Right lung (tissue), 2 donors: ENCODE measurements at regions not wholly inside any gene's neighbourhood (a gene's known extent, or its start where the extent isn't known, plus 50 kb on each side); places are given as distances from the start of the nearest gene placed in this dataset.

Experiments used
- DNase-seq, 2 donors: peaks; one replicate each; pipeline ENCODE4 v3.0.0-alpha.2; 2013

DNA sequence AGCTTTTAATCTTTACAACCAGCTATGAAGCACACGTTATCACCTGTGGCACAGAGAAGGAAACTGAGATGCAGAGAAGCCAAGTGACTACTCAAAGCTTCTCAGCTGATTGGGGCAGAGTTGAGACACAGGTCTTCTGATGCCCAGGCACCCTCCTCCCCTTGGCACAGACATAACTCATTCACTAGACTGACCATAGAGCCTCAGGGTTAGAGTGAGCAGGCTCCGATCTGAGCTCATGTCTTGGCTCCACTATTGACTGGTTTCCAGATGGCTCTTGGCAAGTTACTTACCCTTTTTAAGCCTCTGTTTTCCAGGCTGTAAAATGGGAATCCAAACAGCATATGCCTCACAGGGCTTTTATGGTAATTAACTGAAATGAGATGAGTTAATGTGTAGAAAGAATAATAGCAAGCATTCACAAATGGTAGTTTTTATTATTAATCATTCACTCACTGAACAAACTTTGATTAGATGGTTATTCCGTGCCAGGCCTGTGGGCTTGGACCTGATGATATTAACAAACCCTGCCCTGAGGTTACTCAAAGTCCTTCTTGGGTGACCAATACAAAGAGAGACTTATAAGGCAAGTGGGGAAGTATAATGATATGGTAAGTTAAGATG is 184.3 kb downstream of the ANXA2 start:
- DNase-seq: no peak

DNA sequence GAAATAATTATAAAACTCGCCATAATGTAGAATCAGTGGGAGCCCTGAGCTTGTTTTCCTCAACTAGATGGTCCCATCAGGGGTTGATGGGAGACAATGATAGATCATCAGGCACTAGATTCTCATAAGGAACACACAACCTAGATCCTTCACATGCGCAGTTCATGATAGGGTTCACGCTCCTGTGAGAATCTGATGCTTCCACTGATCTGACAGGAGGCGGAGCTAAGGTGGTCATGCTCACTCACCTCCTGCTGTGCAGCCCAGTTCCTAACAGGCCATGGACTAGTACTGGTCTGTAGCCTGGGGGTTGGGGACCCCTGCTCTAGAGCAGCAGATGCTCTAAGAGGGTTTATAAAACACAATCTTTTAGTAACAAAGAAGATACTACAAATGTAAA is 183.6 kb downstream of the ANXA2 start:
- DNase-seq: no peak

DNA sequence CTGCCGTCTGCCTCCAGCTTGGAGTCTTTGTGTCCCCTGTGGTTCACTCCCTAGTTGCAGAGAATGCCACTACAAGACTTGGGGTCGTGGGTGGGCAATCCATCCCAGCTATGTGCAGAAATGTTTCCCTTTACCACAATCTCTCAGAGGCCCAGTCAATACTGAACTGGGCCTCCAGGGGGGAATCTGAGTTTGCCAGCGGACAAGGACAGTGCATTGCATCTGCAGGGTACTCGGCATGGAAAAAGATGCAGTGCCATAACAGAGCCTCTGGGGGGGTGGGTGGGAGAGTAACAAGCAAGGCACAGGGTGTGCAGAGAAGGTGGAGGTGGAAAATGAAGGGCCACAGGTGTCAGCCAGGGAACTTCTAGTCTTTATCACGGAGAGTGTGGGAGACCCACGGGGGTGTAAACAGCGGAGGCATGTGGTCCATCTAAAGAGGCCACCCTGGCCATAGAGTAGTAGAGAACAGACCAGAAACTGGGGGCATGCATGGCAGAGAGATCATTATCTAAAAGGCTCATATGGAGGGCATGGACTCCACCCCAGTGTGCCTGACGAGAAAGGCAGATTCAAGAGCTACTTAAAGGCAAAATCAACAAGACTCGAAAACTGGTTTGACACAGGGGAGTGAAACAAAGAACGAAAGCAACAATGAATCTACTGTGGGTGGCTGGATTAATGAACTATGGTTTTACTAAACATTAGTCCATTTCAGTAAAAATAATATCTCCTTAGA is 182.4 kb downstream of the ANXA2 start:
- DNase-seq: no peak

DNA sequence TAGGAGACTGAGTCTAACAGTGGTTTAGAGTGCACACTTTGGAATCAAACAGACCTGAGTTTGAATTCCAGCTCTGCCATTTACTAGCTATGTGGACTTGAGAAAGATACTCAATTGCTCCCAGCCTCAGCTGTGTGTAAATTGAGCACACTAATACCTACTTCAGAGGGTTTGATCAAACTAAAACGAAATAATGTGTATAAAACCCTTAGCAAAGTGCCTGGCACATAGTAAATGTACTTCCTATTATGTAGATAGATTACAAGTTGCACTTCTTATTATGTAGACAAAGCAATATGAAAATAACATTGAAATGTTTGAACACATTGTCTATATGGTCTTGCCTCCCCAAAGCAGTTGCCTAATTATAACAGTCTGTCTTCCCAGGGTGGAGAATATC is 180.6 kb downstream of the ANXA2 start:
- DNase-seq: no peak

DNA sequence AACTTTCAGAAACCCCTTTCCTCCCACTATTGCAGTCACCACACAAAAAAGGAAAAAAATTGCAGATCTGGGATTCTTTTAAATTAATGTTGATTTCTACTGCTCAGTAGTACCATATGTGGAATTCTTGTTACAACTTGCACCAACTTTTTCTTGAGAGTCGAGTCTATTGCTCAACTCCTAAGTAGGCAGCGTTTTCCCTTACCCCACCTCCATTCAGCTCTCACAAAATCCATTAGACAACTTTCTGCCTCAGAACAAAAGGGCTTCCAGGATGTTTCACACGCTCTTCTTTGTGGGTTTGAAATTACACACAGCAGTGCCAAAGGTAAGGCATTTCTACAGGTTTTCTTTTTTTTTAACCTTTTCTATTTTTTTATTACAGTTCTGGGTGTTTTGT is 179.5 kb downstream of the ANXA2 start:
- no peak for DNase-seq

DNA sequence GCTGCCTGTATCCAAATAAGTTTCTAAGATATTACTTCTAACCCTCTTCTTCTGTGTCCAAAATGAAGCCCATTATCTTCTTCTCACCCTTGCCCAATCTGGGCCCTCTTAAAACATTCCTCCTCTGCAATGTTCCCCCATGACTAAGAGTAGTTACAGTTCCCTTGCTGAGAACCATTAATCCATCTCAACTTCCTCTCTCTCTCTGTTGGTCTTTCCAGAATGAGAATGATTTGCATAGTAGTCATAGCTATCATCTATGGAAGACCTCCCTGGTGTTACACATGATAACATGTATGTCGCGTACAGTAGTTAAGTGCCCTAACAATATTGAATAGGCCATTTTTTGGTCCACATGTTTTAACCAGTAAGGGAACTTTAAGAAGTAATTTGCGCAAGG is 177.9 kb downstream of the ANXA2 start:
- no peak for DNase-seq

DNA sequence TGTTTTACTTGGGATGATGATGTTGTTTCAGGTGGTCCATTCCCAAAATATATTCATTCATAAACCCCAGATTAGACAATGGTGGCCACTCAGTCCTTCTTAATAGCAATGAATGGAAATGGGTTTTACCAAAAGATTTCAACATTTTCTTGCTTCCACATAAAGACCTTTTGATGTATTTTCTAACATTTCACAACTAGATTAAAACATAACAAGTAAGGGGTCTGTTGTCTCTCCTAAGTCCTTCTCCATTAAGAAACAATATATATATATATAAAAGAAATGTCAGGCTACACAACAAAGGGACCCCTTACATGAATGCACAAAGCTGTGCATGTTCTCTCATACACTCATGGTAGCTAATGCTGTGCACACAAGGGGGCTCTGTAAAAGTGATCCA is 176.4 kb downstream of the ANXA2 start:
- DNase-seq: no peak

DNA sequence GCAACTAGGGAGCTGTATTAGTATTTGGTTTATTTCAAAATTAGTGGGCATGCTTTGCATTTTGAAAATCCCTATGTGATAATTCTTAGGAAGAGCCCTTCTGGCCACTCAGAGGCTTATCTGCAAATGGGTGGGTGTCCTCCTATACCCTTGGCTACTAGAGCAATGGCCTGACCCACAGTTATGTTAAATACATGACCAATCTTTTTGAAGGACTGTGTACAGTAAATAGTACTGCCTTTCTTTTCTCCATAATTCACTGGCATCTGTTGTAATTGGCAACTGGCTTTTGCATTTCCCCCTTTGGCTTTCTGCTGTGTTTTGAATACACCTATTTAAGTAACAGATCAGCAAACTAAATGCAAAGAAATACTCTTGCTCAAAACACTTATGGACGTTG is 175.4 kb downstream of the ANXA2 start:
- DNase-seq: no peak

DNA sequence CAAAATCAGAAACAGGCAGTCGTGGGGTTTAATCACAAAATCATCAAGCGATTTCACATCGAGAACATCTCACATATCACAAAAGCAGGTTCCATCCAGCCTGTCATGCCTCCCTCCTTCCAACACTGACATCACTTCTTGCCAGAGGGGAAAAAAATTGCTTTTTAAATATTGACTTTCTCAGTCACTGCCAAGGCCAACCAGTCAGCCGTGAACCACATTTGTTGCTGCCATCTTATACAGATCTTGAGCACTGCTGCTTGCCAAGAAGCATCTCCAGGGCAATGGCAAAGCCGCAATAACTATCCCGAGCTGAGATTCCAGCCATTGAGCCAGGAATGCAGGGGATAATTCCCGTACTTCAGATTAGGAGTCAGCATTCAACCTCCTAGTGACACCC is 174.6 kb downstream of the ANXA2 start:
- DNase-seq: no peak

DNA sequence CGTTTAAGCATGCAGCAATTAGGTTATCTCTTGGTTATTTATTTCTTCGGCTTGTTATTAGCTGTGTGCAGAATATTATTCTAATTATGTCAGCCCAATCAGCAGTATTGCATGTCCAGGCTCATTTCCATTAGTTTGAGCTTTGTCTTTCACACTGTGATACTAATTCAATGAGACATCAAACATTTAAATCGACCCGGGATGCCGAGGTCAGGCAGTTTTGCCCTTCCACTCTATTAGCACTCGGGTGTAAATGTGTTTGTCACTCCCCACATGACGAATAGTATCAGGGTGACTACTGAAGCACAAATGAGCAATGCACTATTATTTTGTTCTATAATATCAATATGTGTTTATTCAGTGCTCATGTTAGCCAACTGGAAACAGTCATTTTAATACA is 170.9 kb downstream of the ANXA2 start:
- DNase-seq: no peak

DNA sequence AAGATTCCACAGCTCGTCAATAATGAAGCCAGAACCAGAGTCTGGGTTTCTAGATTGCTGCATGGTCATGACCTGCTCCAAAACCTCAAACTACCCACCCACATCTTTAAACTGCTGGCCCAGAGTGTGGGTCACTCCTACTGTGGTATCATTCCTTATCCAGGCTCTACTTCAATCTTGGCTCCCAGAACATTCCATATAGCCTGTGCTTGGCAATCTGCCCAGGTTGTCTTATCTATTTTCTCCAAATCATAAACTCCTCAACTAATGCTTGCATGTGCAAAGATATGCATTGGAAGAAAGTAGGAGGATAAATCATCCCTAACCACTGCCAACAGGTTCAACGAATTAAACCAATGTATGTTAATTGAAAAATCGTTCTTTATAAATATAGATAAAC is 169.7 kb downstream of the ANXA2 start:
- DNase-seq: no peak

DNA sequence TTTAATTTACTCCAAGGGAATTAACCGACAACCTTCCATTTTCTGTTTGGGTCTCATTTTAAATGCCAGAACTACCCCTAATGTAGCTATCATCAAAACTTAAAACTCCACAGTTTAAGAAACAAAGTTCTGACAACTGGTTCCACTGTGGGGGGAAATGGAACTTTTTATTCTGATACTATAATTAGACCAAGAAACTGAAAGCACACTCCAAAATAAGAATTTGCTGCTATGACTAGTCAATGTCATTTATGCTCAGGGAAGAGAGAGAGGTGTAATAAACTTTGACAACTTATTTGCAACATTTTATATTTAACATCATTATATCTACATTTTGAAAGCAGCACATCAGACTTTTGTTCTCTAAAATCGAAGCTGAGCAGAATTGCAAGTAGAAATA is 169.2 kb downstream of the ANXA2 start:
- no peak for DNase-seq

DNA sequence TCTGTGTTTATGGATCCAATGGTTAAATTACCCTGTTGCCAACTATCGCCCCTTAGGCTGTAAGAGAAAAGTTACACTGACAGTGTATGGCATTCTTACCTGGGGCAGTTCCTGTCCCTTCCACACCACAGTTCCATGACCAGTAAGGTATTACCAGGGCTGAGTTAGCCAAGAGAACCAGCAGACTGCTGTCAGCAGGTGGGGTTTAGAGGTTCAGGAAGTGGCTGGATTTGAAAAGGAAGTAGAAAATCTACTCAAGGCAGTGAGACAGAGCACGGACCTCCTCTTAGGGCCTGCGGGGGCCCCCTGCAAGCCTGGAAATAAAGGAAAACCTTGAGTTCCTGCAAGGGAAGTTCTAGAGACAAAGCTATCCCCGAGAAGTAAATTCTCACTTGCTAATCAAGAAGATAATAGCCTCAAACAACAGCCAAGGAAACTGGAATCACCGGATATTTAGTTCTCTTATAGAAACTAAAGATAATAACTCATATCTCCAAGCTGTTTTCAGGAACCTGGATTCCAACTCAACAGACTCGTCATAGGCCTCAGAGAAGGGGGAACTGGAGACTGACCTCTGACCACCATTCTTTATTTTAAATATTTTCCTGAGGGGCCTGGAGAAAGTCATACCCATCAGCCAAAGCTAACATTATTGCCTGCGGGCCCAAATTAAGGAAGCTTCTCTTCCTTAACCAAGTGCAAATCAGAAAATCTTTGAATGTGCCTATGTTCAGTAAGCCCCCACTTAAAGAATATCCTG is 161.7 kb downstream of the ANXA2 start:
- no peak for DNase-seq

DNA sequence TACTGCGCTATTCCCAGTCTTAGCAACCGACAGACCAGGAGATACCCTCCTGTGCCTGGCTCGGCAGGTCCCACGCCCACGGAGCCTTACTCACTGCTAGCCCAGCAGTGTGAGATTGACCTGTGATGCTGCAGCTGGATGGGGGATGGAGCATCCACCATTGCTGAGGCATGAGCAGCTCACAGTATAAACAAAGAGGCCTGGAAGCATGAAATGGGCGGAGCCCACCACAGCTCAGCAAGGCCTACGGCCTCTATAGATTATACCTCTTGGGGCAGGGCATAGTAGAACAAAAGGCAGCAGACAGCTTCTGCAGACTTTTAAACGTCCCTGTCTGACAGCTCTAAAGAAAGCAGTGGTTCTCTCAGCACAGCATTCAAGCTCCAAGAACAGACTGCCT is 160.3 kb downstream of the ANXA2 start:
- DNase-seq: no peak

DNA sequence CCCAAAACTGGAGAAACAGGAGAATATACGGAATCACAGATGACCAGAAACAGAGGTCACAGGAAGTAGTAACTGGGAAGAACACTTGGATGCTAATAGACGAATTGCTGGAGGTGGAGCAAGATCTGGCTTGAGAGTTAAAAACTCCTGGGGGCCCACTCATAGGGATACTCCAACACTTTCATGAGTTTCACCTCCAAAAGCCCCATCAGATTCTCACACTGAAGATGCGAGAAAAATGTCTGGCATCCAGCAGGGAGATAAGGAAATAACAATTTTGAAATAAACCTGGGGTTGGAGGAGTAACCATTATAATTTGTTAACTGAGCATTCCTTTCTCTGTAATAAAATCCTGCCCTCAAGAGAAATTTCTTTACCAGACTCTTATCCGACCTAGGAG is 154.0 kb downstream of the ANXA2 start:
- DNase-seq: no peak

DNA sequence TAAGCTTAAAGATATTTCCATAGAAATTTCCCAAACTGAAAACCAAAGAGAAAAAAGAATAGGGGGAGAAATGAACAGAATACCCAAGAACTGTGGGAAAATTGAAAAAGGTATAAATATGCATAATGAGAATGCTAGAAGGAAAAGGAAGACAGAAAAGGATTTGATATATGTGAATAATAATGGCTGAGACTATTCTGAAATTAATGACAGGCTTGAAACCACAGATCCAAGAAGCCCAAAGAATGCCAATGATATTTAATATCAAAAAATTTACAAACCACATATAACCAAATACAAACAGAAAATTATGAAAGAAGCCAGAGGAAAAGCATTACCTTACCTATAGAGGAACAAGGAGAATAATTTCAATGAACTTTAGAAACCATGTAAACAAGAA is 153.0 kb downstream of the ANXA2 start:
- no peak for DNase-seq

DNA sequence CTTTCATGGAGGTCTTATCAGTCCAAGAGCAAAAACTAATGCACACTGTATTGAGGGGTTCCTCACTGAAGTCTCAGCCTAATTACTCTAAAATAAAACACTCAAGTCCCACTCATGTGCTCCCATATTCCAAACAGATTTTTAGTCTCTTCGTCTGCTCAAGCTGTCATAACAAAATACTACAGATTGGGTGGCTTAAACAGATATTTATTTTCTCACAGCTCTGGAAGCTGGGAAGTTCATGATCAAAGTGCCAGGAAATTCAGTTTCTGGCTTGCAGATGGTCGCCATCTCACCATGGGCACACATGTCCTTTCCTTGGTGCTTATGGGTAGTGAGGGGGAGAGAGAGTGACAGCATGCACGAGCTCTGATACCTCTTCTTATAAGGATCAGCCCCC is 147.5 kb downstream of the ANXA2 start:
- peak in 1 of 2 donors; percentile 13 for DNase-seq

DNA sequence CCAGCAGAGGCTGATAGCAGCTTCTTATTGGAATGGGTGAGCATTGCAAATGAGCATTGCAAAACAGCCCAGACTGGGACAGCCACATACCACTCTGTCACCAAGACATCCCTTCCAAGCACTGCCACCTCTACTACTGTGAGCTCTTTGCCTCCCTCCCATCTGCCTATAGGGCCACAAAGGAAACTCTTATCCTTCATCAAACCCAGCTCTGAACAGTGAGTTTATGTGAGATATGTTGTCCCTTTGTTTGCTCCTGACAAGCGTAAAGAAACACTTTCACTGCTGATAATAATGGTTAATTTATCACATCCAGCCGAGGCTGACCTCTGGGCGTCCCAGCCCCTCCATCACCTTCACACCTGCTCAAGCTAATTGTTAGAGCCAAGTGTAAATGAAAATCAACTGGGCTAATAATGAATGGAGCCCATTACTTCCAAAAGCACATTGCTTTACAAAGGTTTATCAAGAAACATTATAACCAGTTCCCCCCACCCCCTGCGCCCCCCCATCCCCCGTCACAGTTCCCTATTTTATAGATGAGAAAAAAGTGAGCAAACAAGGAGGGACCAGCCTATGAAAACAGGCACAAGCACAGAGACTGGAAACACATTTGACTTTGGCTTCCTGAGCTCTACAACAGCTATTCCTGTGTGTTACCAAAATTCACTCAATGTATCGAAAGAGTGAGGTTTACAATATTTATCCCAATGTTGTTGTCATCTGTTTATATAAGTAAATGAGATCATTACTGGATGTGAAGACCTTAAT is 146.3 kb downstream of the ANXA2 start:
- no peak for DNase-seq

DNA sequence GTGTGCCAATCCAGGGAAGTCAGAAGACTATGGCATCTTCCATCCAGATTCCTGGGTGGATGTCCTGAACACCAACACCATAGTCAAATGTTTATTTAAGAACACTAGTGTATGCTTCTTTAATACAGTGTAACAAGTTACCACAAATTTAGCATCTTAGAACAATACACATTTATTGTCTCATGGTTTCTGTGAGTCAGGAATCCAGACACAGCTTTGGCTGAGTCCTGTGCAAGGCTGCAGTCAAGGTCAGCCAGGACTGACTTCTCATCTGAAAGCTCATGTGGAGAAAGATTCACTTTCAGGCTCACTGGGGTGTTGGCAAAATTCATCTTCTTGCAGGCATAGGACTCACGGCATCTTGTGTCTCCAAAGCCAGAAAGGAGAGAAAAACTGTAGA is 143.4 kb downstream of the ANXA2 start:
- no peak for DNase-seq

DNA sequence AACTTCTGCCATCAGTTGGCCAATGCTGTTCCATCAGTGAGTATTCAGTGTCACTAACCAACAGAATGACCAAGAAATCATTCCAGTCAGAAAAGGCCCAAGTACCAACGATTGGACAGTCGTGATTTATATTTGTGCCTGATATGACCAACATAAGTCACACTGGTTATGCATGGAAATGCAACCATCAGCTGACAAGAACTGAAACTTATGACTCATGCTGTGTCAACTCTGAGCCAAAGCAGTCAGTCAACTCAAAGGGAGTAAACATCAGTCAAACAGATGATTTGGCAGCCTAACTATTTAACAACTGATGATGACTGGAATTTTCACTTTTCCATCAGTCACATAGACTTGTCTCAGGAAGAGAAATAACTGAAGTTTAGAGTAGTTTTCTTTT is 142.4 kb downstream of the ANXA2 start:
- DNase-seq: no peak

DNA sequence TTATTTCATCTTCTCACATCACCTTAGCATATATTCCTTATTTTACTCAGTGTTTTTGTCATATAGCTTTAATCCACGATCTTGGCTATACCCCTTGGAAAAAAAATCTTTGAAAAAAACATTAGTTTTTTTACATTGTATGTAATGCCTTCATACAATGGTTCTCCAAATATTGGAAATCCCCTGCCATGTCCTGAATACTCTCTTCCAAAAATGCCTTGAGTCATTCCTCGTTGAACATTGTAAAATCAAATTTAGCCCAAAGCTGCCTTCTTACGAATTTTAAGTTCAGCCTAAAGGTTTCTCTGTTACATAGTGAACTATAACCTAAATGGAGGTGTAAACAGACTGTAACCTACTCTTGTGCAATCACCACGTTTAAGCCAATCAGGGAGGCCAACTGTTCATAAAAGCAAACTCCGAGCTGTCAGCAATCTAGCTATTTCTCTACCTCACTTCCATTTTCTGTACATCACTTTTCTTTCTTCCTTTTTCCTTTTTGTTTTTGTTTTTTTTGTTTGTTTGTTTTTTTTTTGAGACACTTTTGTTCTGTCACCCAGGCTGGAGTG is 140.1 kb downstream of the ANXA2 start:
- DNase-seq: no peak

DNA sequence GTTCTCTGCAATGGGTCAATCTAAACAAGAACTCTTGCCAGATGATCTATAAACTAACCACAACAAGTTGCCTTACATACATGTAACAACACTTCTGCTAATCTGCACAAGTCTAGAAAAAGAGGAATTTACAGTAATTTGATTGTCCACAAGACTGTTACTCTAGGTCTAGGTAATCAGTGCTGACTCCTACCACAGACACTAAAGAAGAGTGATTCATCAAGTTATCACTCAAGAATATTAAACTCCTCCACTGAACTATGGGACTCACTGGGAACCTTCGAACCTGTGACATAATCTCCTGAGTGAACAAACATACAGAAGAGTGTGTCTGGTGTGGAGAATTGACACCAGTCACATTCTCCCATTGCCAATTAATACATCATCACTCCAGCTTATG is 138.3 kb downstream of the ANXA2 start:
- DNase-seq: no peak
